ENCODE measurements at regions not wholly inside any gene's neighbourhood (a gene's known extent, or its start where the extent isn't known, plus 50 kb on each side); places are given as distances from the start of the nearest gene placed in this dataset.

DNA sequence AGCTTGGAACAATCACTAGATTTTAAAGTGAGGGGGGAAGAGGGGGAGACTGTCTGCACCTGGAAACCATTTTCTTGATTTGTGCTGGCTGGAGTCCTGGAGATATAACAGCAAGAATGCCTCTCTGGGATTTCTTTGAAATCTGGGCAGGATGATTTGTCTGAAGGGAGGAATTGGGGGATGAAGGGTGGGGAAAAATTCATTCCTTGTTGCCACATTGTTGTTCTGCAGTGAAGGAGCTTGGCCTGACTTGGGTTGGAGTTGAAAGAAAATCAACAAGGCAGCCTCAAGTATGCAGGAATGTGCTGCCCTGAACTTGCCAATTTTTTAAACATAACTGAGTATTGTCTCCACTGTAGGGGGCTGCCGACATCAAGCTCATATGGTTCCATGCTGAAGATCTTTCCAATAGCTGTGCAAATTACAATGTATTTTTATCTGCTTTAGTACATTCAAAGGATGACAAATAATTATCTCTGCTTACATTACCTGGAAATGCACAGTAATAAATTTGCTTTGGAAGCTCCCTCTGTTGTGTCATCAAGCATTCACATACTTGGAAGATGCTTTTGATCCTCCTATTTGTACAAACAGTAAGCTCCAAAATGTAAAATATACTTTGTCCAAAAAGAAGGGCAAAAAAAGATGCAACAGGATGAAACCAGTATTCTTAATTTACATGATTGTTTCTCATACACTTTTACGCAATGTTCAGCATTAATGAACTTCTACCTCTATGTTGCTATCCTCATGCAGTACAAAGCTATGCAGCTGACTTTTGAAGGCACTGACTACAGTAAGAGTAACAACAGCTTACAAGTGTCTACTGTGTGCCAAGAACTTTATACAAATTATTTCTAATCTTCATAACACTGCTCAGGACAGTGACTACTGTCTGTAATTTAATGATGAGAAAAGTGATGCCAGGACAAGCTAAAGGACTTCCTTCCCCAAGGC is 627.9 kb upstream of the KLF12 start:
- TF ChIP-seq, protein P1, sequence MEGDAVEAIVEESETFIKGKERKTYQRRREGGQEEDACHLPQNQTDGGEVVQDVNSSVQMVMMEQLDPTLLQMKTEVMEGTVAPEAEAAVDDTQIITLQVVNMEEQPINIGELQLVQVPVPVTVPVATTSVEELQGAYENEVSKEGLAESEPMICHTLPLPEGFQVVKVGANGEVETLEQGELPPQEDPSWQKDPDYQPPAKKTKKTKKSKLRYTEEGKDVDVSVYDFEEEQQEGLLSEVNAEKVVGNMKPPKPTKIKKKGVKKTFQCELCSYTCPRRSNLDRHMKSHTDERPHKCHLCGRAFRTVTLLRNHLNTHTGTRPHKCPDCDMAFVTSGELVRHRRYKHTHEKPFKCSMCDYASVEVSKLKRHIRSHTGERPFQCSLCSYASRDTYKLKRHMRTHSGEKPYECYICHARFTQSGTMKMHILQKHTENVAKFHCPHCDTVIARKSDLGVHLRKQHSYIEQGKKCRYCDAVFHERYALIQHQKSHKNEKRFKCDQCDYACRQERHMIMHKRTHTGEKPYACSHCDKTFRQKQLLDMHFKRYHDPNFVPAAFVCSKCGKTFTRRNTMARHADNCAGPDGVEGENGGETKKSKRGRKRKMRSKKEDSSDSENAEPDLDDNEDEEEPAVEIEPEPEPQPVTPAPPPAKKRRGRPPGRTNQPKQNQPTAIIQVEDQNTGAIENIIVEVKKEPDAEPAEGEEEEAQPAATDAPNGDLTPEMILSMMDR (conservative IDR thresholded peaks at IDR 0.05), result no peak
- no peak overlapping the region for H3K27ac ChIP-seq

- TF ChIP-seq, protein P1 (conservative IDR thresholded peaks at IDR 0.05), result no peak
Observed at GRCh38 chr13:74758188-74758587, 624.0 kb upstream of the KLF12 start.

DNA sequence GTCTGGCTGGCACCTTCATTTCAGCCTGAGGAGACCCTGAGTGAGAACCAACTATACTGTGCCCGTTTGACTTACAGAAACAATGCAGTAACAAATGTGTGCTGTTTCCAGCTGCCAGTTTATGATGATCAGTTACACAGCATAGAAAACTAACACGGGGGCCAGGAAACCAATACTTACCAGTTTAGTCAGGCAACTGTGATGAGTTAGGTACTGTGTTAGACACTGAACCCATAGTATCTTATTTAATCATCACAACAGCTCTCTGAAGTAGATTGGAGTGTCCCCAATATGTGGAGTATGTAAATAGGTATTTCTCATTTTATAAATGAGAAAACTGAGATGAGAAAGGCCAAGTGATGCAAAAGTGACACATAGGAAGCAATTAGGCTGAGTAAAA is 620.9 kb upstream of the KLF12 start:
- no peak overlapping the region for H3K27ac ChIP-seq
- TF ChIP-seq, protein P1 (conservative IDR thresholded peaks at IDR 0.05), result no peak

More at GRCh38 chr13:74758188-74758587, 624.0 kb upstream of the KLF12 start:
- H3K27ac ChIP-seq, result no peak overlapping the region

- TF ChIP-seq, protein P1 (conservative IDR thresholded peaks at IDR 0.05), result no peak
- no peak overlapping the region for H3K27ac ChIP-seq
Observed at GRCh38 chr13:74751739-74752138, 617.5 kb upstream of the KLF12 start.

GRCh38 chr13:74747186-74747955 is 613.2 kb upstream of the KLF12 start:
- H3K27ac ChIP-seq, result no peak overlapping the region
- TF ChIP-seq, protein P1 (conservative IDR thresholded peaks at IDR 0.05), result no peak

GRCh38 chr13:74743992-74744391 is 609.8 kb upstream of the KLF12 start:
- TF ChIP-seq, protein P1 (conservative IDR thresholded peaks at IDR 0.05), result no peak

GRCh38 chr13:74741732-74742131 is 607.5 kb upstream of the KLF12 start:
- TF ChIP-seq, protein P1 (conservative IDR thresholded peaks at IDR 0.05), result no peak
- H3K27ac ChIP-seq, result no peak overlapping the region

More at GRCh38 chr13:74743992-74744391, 609.8 kb upstream of the KLF12 start:
- H3K27ac ChIP-seq, result no peak overlapping the region
